NCI-H187 treated with DMSO at 0.1 percent for 48 hours (cell line): ENCODE measurements at regions not wholly inside any gene's neighbourhood (a gene's known extent, or its start where the extent isn't known, plus 50 kb on each side); places are given as distances from the start of the nearest gene placed in this dataset.
"Not testable (repeated sequence)": the region's sequence is repeated elsewhere in the genome, so short reads cannot be mapped to it uniquely, and the experiment has no call there.

Source experiments
- DNase-seq: peaks from one replicate; lab custom pipeline; 2025; lab: John Stamatoyannopoulos, UW

GRCh38 chr21:18716578-18717138 lies 313.1 kb upstream of the TMPRSS15 start:
- DNase-seq, result no peak

- DNase-seq, result no peak
These were observed 318.6 kb upstream of the TMPRSS15 start for GRCh38 chr21:18722193-18722592.

DNA sequence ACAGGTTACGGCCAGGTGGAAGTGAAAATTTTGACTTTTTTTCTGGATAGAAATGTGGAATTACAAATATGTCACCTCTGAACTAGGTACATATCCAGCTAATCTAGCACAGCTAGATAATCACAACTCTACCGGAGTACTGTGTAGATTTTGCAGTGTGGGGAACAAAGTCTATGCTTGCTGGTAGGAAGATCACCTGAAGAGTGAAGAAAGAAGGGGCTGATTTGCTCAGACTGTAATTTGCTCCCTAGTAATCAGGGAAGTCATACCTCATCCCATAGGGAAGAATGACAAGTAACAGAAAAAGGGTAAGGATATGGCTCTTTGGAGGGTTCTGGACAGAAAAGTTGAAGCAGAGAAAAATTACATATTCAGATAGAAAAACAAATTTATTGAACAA lies 319.6 kb upstream of the TMPRSS15 start:
- DNase-seq, result no peak

GRCh38 chr21:18725653-18726052 lies 322.1 kb upstream of the TMPRSS15 start:
- no peak for DNase-seq

DNA sequence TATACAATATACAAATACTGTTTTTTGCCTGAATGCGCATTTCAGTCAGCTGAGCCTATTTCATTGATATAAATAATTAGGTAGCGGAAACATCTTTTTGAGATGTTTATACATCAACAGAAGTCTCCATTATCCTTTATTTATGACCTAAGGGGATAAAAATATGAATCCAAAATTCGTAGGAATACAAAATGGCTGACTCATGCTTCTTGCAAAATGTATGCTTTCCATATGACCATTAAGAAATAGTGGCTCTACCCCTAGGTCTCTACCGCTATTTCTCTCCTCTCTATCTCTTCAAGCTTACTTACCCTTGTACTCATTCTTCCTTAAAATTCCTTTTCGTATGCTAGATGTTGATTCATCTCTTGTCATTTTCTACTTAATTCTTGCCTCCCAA lies 338.4 kb upstream of the TMPRSS15 start:
- no peak for DNase-seq

DNA sequence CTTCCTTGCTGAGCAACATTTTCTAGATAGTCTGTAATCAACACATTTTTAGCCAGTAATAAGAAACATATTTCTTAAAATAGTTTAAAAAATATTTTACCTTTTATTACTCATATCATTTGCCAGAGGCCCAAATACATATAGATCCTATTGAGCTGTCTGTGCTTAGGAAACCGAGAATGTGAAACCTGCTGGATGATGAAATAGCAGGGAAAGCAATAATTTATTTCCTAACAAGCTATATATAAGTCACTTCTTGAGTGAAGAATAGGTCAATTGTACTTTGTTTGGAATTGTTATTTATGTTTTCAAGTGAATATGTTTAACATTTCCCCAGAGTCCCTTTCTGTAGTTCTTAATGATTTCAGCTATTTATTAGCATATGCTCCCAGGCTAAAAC lies 339.9 kb upstream of the TMPRSS15 start:
- no peak for DNase-seq

- no peak for DNase-seq
These were observed 341.3 kb upstream of the TMPRSS15 start for GRCh38 chr21:18744840-18745239.

DNA sequence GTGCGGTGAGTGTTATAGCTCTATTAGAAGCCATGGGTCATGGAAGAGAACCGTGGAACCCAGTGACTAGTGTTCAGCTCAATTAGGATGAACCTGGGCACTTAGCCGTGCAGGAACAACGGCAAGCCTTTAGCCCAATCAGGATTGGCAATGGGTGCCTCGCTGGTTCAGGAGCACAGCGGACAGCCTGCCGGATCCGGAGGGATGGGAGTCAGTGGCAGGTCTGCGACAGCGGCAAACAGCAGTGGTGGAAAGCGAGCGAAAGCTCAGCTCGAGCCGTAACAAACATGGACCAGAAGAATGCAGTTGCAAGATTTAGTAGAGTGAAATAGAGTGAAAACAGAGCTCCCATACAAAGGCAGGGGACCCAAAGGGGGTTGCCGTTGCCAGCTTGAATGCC lies 349.3 kb upstream of the TMPRSS15 start:
- not testable (repeated sequence) for DNase-seq

GRCh38 chr21:18756272-18756671 lies 352.7 kb upstream of the TMPRSS15 start:
- not testable (repeated sequence) for DNase-seq

GRCh38 chr21:18759267-18759666 lies 355.7 kb upstream of the TMPRSS15 start:
- DNase-seq, result no peak

- no peak for DNase-seq
These were observed 356.2 kb upstream of the TMPRSS15 start for GRCh38 chr21:18759751-18760161.

DNA sequence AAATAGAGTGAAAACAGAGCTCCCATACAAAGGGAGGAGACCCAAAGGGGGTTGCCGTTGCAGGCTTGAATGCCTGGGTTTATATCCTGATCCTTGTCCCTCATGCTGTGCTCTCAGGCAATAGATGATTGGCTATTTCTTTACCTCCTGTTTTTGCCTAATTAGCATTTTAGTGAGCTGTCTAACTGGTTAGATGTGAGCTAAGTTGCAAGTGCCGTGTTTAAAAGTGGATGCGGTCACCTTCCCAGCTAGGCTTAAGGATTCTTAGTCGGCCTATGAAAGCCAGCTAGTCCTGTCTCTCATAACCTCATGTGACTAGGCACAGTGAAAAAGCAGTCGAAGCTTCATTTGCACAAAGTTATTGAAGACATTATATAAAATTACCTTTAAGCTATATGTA lies 356.7 kb upstream of the TMPRSS15 start:
- DNase-seq, result no peak

GRCh38 chr21:18764720-18765119 lies 361.1 kb upstream of the TMPRSS15 start:
- no peak for DNase-seq

DNA sequence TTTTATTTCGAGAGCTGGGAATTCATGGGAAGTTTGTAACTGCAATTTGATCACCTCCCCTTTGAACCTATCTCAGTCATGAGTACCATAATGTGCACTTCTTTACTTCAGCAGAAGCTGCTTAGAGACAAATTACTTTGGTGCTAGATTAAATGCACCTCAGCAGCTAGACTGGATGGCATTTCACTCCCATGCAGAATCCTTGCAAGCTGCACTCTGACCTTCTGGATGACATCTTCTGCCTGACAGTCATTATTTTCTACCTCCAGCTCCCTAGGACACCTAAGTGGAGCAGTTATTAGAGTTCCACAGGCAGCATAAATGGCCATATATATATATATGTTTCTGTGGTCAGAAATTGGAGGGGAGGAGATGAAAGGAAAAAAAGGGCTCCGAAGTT lies 366.0 kb upstream of the TMPRSS15 start:
- DNase-seq, result no peak

DNA sequence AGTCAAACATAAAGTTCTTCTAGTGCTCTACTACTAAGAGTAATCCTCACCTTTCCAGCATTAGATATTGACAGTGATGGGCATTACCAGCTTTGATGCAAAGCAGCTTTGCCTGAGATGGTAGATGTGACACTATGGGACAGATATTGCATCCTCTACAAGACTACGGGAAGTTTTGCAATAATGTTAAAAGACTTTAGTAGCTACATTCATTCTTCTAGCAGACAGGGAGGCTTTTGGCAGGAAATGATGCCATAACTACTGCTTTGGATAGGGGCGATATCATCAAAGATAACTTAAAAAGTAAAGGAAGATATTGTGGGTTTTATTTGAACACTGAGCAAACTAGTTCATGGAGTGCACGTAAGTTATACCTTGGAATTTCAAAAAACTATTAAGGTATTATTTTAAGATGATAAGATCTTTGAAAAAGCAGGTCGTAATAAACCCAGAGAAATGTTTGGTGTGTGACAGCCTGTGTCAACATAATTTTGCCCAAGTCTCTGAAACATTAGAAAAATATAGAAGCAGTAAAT lies 368.3 kb upstream of the TMPRSS15 start:
- DNase-seq, result no peak

DNA sequence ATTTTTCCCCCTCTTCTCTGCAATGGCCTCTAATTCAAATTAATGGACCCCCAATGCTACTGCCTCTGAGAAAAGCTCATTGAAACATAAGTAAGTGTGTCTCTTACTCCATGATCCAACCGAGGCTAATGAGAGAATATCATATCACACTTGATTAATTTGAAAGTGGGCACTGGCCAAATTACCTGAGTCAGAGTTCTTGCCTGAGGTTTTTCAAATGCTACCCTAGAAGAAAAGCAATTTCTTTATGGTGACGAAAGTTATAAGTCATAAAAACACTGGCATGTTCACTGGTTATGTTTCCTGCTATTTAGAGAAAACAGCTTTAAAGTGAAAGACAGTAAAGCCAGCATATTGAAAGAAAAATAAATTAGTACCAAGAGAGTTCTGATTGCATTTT lies 368.8 kb upstream of the TMPRSS15 start:
- no peak for DNase-seq

DNA sequence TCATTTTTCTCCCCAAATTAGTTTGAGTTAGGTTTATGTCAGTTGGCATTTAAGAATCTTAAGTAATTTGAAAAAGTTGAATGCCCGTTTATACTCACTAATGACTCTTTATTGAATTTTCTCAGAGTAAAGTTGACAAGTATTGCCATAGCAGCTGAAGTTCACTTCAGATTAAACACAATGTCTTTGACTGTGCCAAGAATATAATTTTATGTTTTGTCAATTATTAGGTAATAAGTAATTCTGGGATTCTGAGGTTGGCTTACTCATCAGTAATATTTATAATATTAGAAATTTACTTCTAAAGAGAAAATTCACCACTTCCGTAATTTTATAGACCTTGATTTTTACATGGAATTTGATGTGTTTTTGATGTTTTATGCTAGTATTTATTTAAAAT lies 369.3 kb upstream of the TMPRSS15 start:
- no peak for DNase-seq

GRCh38 chr21:18776936-18777335 lies 373.4 kb upstream of the TMPRSS15 start:
- DNase-seq, result no peak

DNA sequence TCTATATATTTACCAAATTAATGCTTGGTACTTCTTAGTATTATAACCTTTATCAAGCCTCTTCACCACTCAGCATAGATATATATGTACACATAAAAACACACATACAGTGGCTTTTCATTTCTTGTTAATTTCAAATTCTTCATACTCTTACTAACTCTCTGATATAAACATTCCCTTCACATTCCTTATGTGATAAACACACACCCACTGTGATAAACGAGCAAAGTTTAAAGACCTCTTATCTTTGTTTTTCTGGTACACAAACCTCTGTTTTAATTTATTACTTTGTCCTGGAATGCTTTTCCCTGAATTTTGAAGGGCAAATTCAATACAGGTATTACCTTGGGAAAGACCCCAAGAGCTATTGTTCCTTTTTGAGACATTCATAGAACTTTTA lies 379.1 kb upstream of the TMPRSS15 start:
- no peak for DNase-seq

- DNase-seq, result no peak
These were observed 397.9 kb upstream of the TMPRSS15 start for GRCh38 chr21:18801468-18801867.

- no peak for DNase-seq
These were observed 400.0 kb upstream of the TMPRSS15 start for GRCh38 chr21:18803624-18804023.

- DNase-seq, result no peak
These were observed 406.6 kb upstream of the TMPRSS15 start for GRCh38 chr21:18810136-18810535.

DNA sequence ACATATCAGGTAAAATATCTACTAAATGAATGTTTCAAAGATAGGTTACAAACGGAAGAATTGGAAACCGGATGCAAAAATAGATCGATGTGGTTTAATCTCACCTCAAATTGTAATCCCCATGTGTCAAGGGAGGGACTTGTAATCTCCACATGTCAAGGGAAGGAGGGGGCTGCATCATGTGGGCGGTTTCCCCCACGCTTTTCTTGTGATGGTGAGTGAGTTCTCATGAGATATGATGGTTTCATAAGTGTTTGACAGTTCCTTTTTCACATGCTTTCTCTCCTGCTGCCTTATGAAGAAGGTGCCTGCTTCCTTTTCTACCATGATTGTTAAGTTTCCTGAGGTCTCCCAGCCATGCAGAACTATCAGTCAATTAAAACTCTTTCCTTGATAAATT lies 408.7 kb upstream of the TMPRSS15 start:
- no peak for DNase-seq

- DNase-seq, result no peak
These were observed 415.9 kb upstream of the TMPRSS15 start for GRCh38 chr21:18819507-18819906.

DNA sequence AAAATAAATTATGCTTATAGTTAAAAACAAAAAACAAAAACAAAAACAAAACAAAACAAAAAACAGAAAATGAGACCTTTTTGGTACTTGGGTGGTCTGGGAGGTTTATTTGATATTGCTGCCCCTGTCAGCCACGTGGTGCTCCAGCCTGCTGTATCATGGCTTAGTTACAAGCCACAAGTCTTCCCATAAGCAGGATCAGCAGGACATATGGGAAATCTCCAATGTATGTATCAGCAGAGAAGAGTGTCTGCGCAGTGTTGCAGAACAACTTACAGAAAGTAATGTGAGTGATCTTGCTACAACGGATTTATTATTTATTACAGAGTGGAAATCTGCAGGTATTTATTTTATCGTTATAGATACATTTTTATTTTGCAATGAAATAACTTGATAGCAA lies 423.0 kb upstream of the TMPRSS15 start:
- no peak for DNase-seq
